ENCODE measurements at regions not wholly inside any gene's neighbourhood (a gene's known extent, or its start where the extent isn't known, plus 50 kb on each side); places are given as distances from the start of the nearest gene placed in this dataset.

DNA sequence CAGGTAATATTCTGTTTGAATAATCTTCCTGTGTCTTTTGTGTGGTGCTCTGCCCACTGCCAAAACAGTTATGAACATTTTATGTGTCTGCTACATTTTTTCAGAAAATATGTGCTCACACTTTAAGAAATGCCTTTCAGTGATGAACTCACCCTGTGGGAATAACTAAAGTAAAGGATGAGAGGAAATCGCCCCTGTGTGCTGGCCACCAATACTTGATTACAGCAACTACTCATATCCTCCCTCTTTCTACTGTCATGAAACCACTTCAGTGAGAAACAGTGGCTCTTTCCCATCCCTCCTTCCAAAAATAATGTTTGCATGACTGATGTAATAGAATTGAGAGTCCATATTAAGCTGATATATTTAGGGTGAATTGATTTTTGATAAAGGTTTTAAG is 900.9 kb downstream of the RAB28 start:
- 57% methylated on average over 1 of the region's 1 CpG for WGBS
- DNase-seq (ENCODE audit: low spot score in 2 of 2): no peak
- Histone ChIP-seq H3K4me1 (no peaks in the 10 kb centered on the region), H3K9me3 (no peaks in the 10 kb centered on the region), H3K27me3 (no peaks in the 10 kb centered on the region), H3K36me3 (no peaks in the 10 kb centered on the region), H3K27ac (no peak overlapping the region), H3K4me3 (no peak overlapping the region)
- TF ChIP-seq POLR2AphosphoS5 (IDR thresholded peaks at IDR 0.05) (no peak), POLR2A (IDR thresholded peaks at IDR 0.05) (no peak), EP300 (IDR thresholded peaks at IDR 0.05) (no peak)
- TF ChIP-seq, protein P1, sequence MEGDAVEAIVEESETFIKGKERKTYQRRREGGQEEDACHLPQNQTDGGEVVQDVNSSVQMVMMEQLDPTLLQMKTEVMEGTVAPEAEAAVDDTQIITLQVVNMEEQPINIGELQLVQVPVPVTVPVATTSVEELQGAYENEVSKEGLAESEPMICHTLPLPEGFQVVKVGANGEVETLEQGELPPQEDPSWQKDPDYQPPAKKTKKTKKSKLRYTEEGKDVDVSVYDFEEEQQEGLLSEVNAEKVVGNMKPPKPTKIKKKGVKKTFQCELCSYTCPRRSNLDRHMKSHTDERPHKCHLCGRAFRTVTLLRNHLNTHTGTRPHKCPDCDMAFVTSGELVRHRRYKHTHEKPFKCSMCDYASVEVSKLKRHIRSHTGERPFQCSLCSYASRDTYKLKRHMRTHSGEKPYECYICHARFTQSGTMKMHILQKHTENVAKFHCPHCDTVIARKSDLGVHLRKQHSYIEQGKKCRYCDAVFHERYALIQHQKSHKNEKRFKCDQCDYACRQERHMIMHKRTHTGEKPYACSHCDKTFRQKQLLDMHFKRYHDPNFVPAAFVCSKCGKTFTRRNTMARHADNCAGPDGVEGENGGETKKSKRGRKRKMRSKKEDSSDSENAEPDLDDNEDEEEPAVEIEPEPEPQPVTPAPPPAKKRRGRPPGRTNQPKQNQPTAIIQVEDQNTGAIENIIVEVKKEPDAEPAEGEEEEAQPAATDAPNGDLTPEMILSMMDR (IDR thresholded peaks at IDR 0.05): no peak

DNA sequence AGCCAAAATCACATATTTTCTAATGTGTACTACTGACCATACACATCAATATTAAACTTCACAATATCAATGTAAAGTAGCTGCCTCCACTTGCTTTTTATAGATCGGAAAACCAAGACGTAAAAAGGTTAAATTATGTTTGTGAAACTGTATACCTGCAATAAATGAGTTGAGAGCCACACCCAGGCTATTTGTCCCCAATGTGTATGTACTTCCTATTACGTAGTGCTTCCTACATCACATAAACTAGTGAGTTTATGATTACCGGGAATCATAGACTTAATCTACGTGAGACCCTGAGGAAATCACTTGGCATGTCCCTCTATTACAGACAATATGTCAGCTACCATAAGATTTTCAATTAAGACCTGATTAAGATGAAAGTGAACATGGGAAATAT is 903.4 kb downstream of the RAB28 start:
- 86% methylated on average over 5 of the region's 5 CpGs for WGBS
- no peaks in the 10 kb centered on the region for H3K9me3 ChIP-seq

DNA sequence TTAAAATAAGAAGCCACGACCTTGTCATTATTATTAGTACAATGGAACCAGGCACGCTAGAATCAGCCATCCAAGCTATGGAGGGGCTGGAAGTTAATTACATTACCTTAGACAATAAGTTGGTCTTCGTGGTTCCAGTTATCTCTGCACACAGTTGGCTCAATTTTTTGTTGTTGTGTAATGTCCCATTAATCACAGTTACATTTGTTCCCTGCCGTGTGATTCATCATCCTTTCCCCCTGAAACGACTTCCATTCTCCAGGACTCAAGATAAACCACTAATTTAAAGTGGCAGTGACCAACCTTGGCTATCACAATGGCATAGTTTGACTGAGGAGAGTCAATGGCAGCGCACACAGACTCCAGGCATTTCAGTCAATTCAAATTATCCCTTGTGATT is 905.0 kb downstream of the RAB28 start:
- Histone ChIP-seq H3K4me3 (no peak overlapping the region), H3K36me3 (no peaks in the 10 kb centered on the region), H3K27me3 (no peaks in the 10 kb centered on the region), H3K4me1 (no peaks in the 10 kb centered on the region), H3K27ac (no peak overlapping the region), H3K9me3 (no peaks in the 10 kb centered on the region)
- no peak for TF ChIP-seq POLR2A (IDR thresholded peaks at IDR 0.05)
- TF ChIP-seq, protein P1 (IDR thresholded peaks at IDR 0.05): no peak
- TF ChIP-seq POLR2AphosphoS5 (IDR thresholded peaks at IDR 0.05): no peak
- TF ChIP-seq EP300 (IDR thresholded peaks at IDR 0.05): no peak
- no peak for DNase-seq (ENCODE audit: low spot score in 2 of 2)
- WGBS: 53% methylated on average over 6 of the region's 6 CpGs

More for the DNA sequence above, 903.4 kb downstream of the RAB28 start:
- Histone ChIP-seq H3K4me3 (no peak overlapping the region), H3K27ac (no peak overlapping the region), H3K36me3 (no peaks in the 10 kb centered on the region), H3K27me3 (no peaks in the 10 kb centered on the region), H3K4me1 (no peaks in the 10 kb centered on the region)
- TF ChIP-seq POLR2AphosphoS5 (IDR thresholded peaks at IDR 0.05) (no peak), POLR2A (IDR thresholded peaks at IDR 0.05) (no peak), EP300 (IDR thresholded peaks at IDR 0.05) (no peak)
- TF ChIP-seq, protein P1 (IDR thresholded peaks at IDR 0.05): no peak
- no peak for DNase-seq (ENCODE audit: low spot score in 2 of 2)

DNA sequence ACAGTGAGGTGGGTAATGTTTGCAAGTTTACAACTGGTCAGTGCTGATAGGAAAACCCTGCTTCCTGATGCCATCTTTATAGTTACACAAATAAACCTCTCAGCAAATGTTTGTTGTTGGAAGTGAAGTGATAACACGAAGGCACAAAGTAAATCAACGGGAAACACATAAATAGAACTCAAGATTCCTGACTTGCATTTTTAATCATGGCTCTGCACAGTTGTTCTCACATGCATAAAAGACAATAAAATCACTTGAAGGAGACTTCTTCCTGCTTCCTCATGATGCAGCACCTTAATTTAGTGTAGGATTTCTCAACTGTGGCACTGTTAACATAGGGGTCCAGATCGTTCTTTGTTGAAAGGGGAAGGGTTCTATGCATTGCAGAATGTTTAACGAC is 907.7 kb downstream of the RAB28 start:
- TF ChIP-seq, protein P1 (IDR thresholded peaks at IDR 0.05): no peak
- TF ChIP-seq POLR2AphosphoS5 (IDR thresholded peaks at IDR 0.05) (no peak), POLR2A (IDR thresholded peaks at IDR 0.05) (no peak), EP300 (IDR thresholded peaks at IDR 0.05) (no peak)
- Histone ChIP-seq H3K9me3 (no peaks in the 10 kb centered on the region), H3K4me3 (no peak overlapping the region), H3K36me3 (no peaks in the 10 kb centered on the region), H3K27ac (no peak overlapping the region), H3K4me1 (no peaks in the 10 kb centered on the region), H3K27me3 (no peaks in the 10 kb centered on the region)
- DNase-seq (ENCODE audit: low spot score in 2 of 2): no peak
- 52% methylated on average over 4 of the region's 4 CpGs for WGBS

DNA sequence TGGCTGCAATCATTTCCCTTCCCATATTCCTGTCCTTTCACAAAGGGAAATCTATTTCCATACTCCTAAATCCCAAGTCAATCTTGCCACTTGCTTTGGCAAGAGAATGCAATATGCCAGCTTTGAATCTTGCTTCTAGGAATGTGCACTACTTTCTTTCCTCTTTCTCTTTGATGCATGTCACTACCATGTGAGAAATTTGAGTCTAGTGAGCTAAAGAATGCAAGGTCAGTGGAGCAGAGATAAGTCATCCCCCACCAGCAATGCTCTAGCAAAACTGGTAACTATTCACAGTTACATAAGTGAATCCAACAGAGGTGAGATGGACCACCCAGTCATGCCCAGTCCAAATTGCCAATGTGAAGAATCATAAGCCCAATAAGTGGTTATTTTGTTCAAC is 910.4 kb downstream of the RAB28 start:
- Histone ChIP-seq H3K4me1 (no peaks in the 10 kb centered on the region), H3K36me3 (no peaks in the 10 kb centered on the region), H3K27me3 (no peaks in the 10 kb centered on the region), H3K27ac (no peak overlapping the region), H3K4me3 (no peak overlapping the region), H3K9me3 (peaks cover 4% of the 10 kb centered on the region)
- no peak for DNase-seq (ENCODE audit: low spot score in 2 of 2)
- TF ChIP-seq POLR2AphosphoS5 (IDR thresholded peaks at IDR 0.05): no peak
- TF ChIP-seq, protein P1 (IDR thresholded peaks at IDR 0.05): no peak
- TF ChIP-seq POLR2A (IDR thresholded peaks at IDR 0.05): no peak
- no peak for TF ChIP-seq EP300 (IDR thresholded peaks at IDR 0.05)
